HEK293 (cell line): ENCODE measurements at regions not wholly inside any gene's neighbourhood (a gene's known extent, or its start where the extent isn't known, plus 50 kb on each side); places are given as distances from the start of the nearest gene placed in this dataset.

Experiments used
- CTCF ChIA-PET: fragments of 350-600 bp; formaldehyde crosslinking; extraction: SDS; loops from one replicate; lab custom pipeline; 2021; ENCODE audit warnings: antibody characterized with exemption; lab: Yijun Ruan, JAX
- POLR2A ChIA-PET: fragments of 300-600 bp; formaldehyde crosslinking; extraction: SDS; loops from one replicate; lab custom pipeline; 2020; ENCODE audit warnings: antibody characterized with exemption, inconsistent platforms; lab: Yijun Ruan, JAX
- H3K27ac ChIP-seq: fragments of 200-500 bp; sonication (Bioruptor generic); 2 replicates; pipeline ENCODE4 v1.5.1; 2014; ENCODE audit warnings: low read depth, low read length, control low read depth, inconsistent platforms; ENCODE audit errors: extremely low read depth
- H3K36me3 ChIP-seq, 2 experiments: fragments of 200-500 bp in 1 of 2; sonication (Bioruptor generic) in 1 of 2; 1 replicate in 1 of 2; 2 replicates in 1 of 2; pipeline ENCODE4 v1.5.1; 2014 to 2017; ENCODE audit warnings: inconsistent platforms in 2 of 2, low read length in 2 of 2; ENCODE audit not compliant: control insufficient read depth in 2 of 2, insufficient read depth in 1 of 2
- H3K4me1 ChIP-seq: fragments of 200-500 bp; sonication (Bioruptor generic); 2 replicates; pipeline ENCODE4 v1.5.1; 2014; ENCODE audit warnings: mild to moderate bottlenecking, low read length, inconsistent platforms; ENCODE audit not compliant: control insufficient read depth, insufficient read depth
- H3K4me3 ChIP-seq: 2 replicates; pipeline ENCODE4 v1.5.1; 2011; ENCODE audit warnings: low read depth, mild to moderate bottlenecking, control low read depth, low read length, moderate library complexity
- H3K9me3 ChIP-seq: fragments of 200-500 bp; sonication (Bioruptor generic); 2 replicates; pipeline ENCODE4 v1.5.1; 2014; ENCODE audit warnings: low read depth, low read length, inconsistent platforms; ENCODE audit not compliant: control insufficient read depth, insufficient read depth
- BCL6B ChIP-seq: fragments of 450-650 bp; formaldehyde crosslinking; IDR thresholded peaks from 2 replicates; pipeline ENCODE4 v1.5.1; 2017; ENCODE audit warnings: missing biosample characterization, missing genetic modification characterization
- GLIS2 ChIP-seq: fragments of 450-650 bp; formaldehyde crosslinking; IDR thresholded peaks from 2 replicates; pipeline ENCODE4 v1.5.1; 2016; ENCODE audit warnings: missing biosample characterization, missing genetic modification characterization
- IKZF3 ChIP-seq: fragments of 450-650 bp; IDR thresholded peaks from 2 replicates; pipeline ENCODE4 v1.5.0; 2018; ENCODE audit warnings: missing biosample characterization, mild to moderate bottlenecking, missing genetic modification characterization, moderate library complexity
- KLF17 ChIP-seq: fragments of 450-650 bp; formaldehyde crosslinking; IDR thresholded peaks from 2 replicates; pipeline ENCODE4 v1.5.1; 2016; ENCODE audit warnings: missing biosample characterization, missing genetic modification characterization
- PRDM6 ChIP-seq: fragments of 450-650 bp; formaldehyde crosslinking; IDR thresholded peaks from 2 replicates; pipeline ENCODE4 v1.5.1; 2017; ENCODE audit warnings: missing biosample characterization, missing genetic modification characterization
- SCRT2 ChIP-seq: fragments of 450-650 bp; formaldehyde crosslinking; IDR thresholded peaks from 2 replicates; pipeline ENCODE4 v1.5.1; 2016; ENCODE audit warnings: missing biosample characterization, missing genetic modification characterization
- TRIM28 ChIP-seq: IDR thresholded peaks from 2 replicates; pipeline ENCODE4 v1.6.1; 2011; ENCODE audit warnings: low read length, control low read depth, borderline replicate concordance
- ZBTB20 ChIP-seq: fragments of 450-650 bp; formaldehyde crosslinking; IDR thresholded peaks from 2 replicates; pipeline ENCODE4 v1.5.1; 2016; ENCODE audit warnings: missing biosample characterization, missing genetic modification characterization
- ZBTB26 ChIP-seq: fragments of 450-650 bp; formaldehyde crosslinking; optimal IDR thresholded peaks from 2 replicates; pipeline ENCODE3; 2016; ENCODE audit warnings: missing biosample characterization, mild to moderate bottlenecking, missing genetic modification characterization
- ZFP41 ChIP-seq: fragments of 450-650 bp; formaldehyde crosslinking; IDR thresholded peaks from 2 replicates; pipeline ENCODE4 v1.5.1; 2016; ENCODE audit warnings: missing biosample characterization, missing genetic modification characterization, borderline replicate concordance
- ZNF138 ChIP-seq: fragments of 450-650 bp; formaldehyde crosslinking; IDR thresholded peaks from 2 replicates; pipeline ENCODE4 v1.5.1; 2016; ENCODE audit warnings: missing biosample characterization, missing genetic modification characterization, borderline replicate concordance
- ZNF184 ChIP-seq: fragments of 450-650 bp; IDR thresholded peaks from 2 replicates; pipeline ENCODE4 v1.5.1; 2018; ENCODE audit warnings: missing biosample characterization, mild to moderate bottlenecking, missing genetic modification characterization
- ZNF324 ChIP-seq: fragments of 450-650 bp; formaldehyde crosslinking; IDR thresholded peaks from 2 replicates; pipeline ENCODE4 v1.5.1; 2016; ENCODE audit warnings: missing biosample characterization, missing genetic modification characterization
- ZNF391 ChIP-seq: fragments of 450-650 bp; formaldehyde crosslinking; IDR thresholded peaks from 2 replicates; pipeline ENCODE4 v1.5.1; 2016; ENCODE audit warnings: low read depth, missing biosample characterization, missing genetic modification characterization, borderline replicate concordance
- ZNF398 ChIP-seq: fragments of 450-650 bp; formaldehyde crosslinking; IDR thresholded peaks from 2 replicates; pipeline ENCODE4 v1.5.1; 2017; ENCODE audit warnings: missing biosample characterization, missing genetic modification characterization
- ZNF426 ChIP-seq: fragments of 450-650 bp; formaldehyde crosslinking; IDR thresholded peaks from 2 replicates; pipeline ENCODE4 v1.5.1; 2017; ENCODE audit warnings: missing biosample characterization, missing genetic modification characterization, mild to moderate bottlenecking, inconsistent platforms, moderate library complexity
- ZNF488 ChIP-seq: fragments of 450-650 bp; formaldehyde crosslinking; IDR thresholded peaks from 2 replicates; pipeline ENCODE4 v1.5.1; 2016; ENCODE audit warnings: missing biosample characterization, missing genetic modification characterization
- ZNF518A ChIP-seq: fragments of 450-650 bp; formaldehyde crosslinking; conservative IDR thresholded peaks from 2 replicates; pipeline ENCODE4 v1.5.1; 2016; ENCODE audit warnings: low read depth, missing biosample characterization, missing genetic modification characterization
- ZNF529 ChIP-seq: fragments of 450-650 bp; formaldehyde crosslinking; IDR thresholded peaks from 2 replicates; pipeline ENCODE4 v1.5.1; 2017; ENCODE audit warnings: missing genetic modification characterization, missing biosample characterization; ENCODE audit not compliant: insufficient replicate concordance
- ZNF530 ChIP-seq: fragments of 450-650 bp; formaldehyde crosslinking; IDR thresholded peaks from 2 replicates; pipeline ENCODE4 v1.5.1; 2016; ENCODE audit warnings: low read depth, missing biosample characterization, missing genetic modification characterization
- ZNF561 ChIP-seq: fragments of 450-650 bp; IDR thresholded peaks from 2 replicates; pipeline ENCODE4 v1.5.1; 2018; ENCODE audit warnings: missing biosample characterization, missing genetic modification characterization, borderline replicate concordance
- ZNF626 ChIP-seq: fragments of 450-650 bp; sonication (Bioruptor Pico); formaldehyde crosslinking; IDR thresholded peaks from 2 replicates; pipeline ENCODE4 v1.5.1; 2018; ENCODE audit warnings: missing biosample characterization, missing genetic modification characterization, inconsistent platforms
- ZNF707 ChIP-seq: fragments of 450-650 bp; formaldehyde crosslinking; IDR thresholded peaks from 2 replicates; pipeline ENCODE4 v1.5.1; 2016; ENCODE audit warnings: missing biosample characterization, missing genetic modification characterization
- ZNF768 ChIP-seq: fragments of 450-650 bp; formaldehyde crosslinking; IDR thresholded peaks from 2 replicates; pipeline ENCODE4 v1.5.1; 2018; ENCODE audit warnings: missing biosample characterization, mild to moderate bottlenecking, missing genetic modification characterization
- ZXDB ChIP-seq: fragments of 450-650 bp; formaldehyde crosslinking; IDR thresholded peaks from 2 replicates; pipeline ENCODE4 v1.5.1; 2016; ENCODE audit warnings: missing biosample characterization, missing genetic modification characterization

- TF ChIP-seq ZNF529 (tag by site-specific recombination) (no peak), SCRT2 (tag by site-specific recombination) (no peak), ZNF530 (no peak), BCL6B (no peak), KLF17 (tag by site-specific recombination) (no peak), ZNF398 (tag by site-specific recombination) (no peak), ZNF488 (no peak)
Measured at GRCh38 chrX:88202149-88202548, 544.9 kb upstream of the CPXCR1 start (continued).

GRCh38 chrX:88244066-88244465 is 503.0 kb upstream of the CPXCR1 start:
- POLR2A ChIA-PET = no interaction called here
- Histone ChIP-seq H3K9me3 (no peaks in the 10 kb centered on the region), H3K4me1 (no peaks in the 10 kb centered on the region), H3K36me3 (no peaks in the 10 kb centered on the region), H3K4me3 (no peak overlapping the region), H3K27ac (no peak overlapping the region)
- CTCF ChIA-PET = no interaction called here
- no peak for TF ChIP-seq IKZF3 (tag by site-specific recombination)
- no peak for TF ChIP-seq ZNF391 (tag by site-specific recombination)
- TF ChIP-seq ZNF184 (tag by site-specific recombination) = no peak
- no peak for TF ChIP-seq GLIS2 (tag by site-specific recombination)
- TF ChIP-seq ZXDB (tag by site-specific recombination) = no peak
- no peak for TF ChIP-seq ZNF324 (tag by site-specific recombination)
- TF ChIP-seq ZBTB20 (tag by site-specific recombination) = no peak
- no peak for TF ChIP-seq ZNF626 (tag by site-specific recombination)
- no peak for TF ChIP-seq ZNF138 (tag by site-specific recombination)
- TF ChIP-seq ZNF707 (tag by site-specific recombination) = no peak
- TF ChIP-seq ZFP41 = no peak
- no peak for TF ChIP-seq PRDM6
- no peak for TF ChIP-seq TRIM28
- TF ChIP-seq ZNF768 (tag by site-specific recombination) = no peak
- TF ChIP-seq ZBTB26 = no peak
- TF ChIP-seq ZNF426 (tag by site-specific recombination) = no peak
- no peak for TF ChIP-seq ZNF518A (tag by site-specific recombination)
- TF ChIP-seq ZNF561 (tag by site-specific recombination) = no peak
